Caco-2 (cell line): ENCODE measurements at regions not wholly inside any gene's neighbourhood (a gene's known extent, or its start where the extent isn't known, plus 50 kb on each side); places are given as distances from the start of the nearest gene placed in this dataset.
A peak's percentile ranks its signal among the peaks of the same experiment; 100 is the strongest.
"Not testable (repeated sequence)": the region's sequence is repeated elsewhere in the genome, so short reads cannot be mapped to it uniquely, and the experiment has no call there.

Experiments
- BruUV-seq: library from RNA; stranded (reverse); fragments of 400-500 nt; replicated peaks from 2 replicates; lab custom pipeline; 2021; lab: Mats Ljungman, UMichigan
- CTCF ChIA-PET: fragments of 300-600 bp; sonication (Branson Sonifier 250); formaldehyde crosslinking; loops from one replicate; lab custom pipeline; 2022; ENCODE audit warnings: antibody characterized with exemption; lab: Charles Lee
- POLR2A ChIA-PET: fragments of 300-600 bp; sonication (Branson Sonifier 250); formaldehyde crosslinking; loops from one replicate; lab custom pipeline; 2022; ENCODE audit warnings: antibody characterized with exemption; lab: Charles Lee
- DNase-seq, 2 experiments: peaks; one replicate each; pipeline versions ENCODE4 v3.0.0 to v3.0.0-alpha.2; 2020 to 2022
- H3K27me3 ChIP-seq: replicated peaks from 2 replicates; pipeline ENCODE4 v1.6.0; 2011; ENCODE audit warnings: low read length; ENCODE audit not compliant: control insufficient read depth, insufficient read depth
- H3K36me3 ChIP-seq: 2 replicates; pipeline ENCODE4 v1.5.1; 2011; ENCODE audit warnings: low read length; ENCODE audit not compliant: control insufficient read depth, insufficient read depth
- H3K4me1 ChIP-seq: fragments of 250-450 bp; sonication (Bioruptor Pico); 2 replicates; pipeline ENCODE4 v1.5.1; 2020; ENCODE audit warnings: mild to moderate bottlenecking
- H3K4me3 ChIP-seq: 2 replicates; pipeline ENCODE4 v1.5.1; 2011; ENCODE audit warnings: low read depth, mild to moderate bottlenecking, control low read depth, low read length
- H3K9me3 ChIP-seq: fragments of 250-450 bp; sonication (Bioruptor Pico); 2 replicates; pipeline ENCODE4 v1.5.1; 2020; ENCODE audit warnings: mild to moderate bottlenecking, moderate library complexity
- H3K27ac Mint-ChIP-seq: one replicate; pipeline ENCODE4 v1.8.0; 2022; ENCODE audit warnings: mixed read lengths; ENCODE audit not compliant: unreplicated experiment
- H3K27me3 Mint-ChIP-seq: one replicate; pipeline ENCODE4 v1.8.0; 2022; ENCODE audit warnings: mixed read lengths; ENCODE audit not compliant: insufficient read depth, unreplicated experiment
- H3K36me3 Mint-ChIP-seq: one replicate; pipeline ENCODE4 v1.8.0; 2022; ENCODE audit warnings: mild to moderate bottlenecking, mixed read lengths; ENCODE audit not compliant: insufficient read depth, unreplicated experiment
- H3K4me1 Mint-ChIP-seq: one replicate; pipeline ENCODE4 v1.8.0; 2022; ENCODE audit warnings: low read depth, mixed read lengths; ENCODE audit not compliant: unreplicated experiment
- H3K4me3 Mint-ChIP-seq: one replicate; pipeline ENCODE4 v1.8.0; 2022; ENCODE audit warnings: mild to moderate bottlenecking, moderate library complexity, mixed read lengths; ENCODE audit not compliant: unreplicated experiment
- H3K9me3 Mint-ChIP-seq: one replicate; pipeline ENCODE4 v1.8.0; 2022; ENCODE audit warnings: mixed read lengths; ENCODE audit not compliant: unreplicated experiment
- intact Hi-C: fragments of 100-400 bp; cut with micrococcal nuclease; formaldehyde crosslinking; loops from one replicate; pipeline ENCODE4 v1.10.0; 2022; ENCODE audit not compliant: unreplicated experiment

GRCh38 chr15:22358932-22359331 is 99.8 kb upstream of the GOLGA6L22 start:
- H3K27me3 Mint-ChIP-seq, H3K4me1 ChIP-seq, POLR2A ChIA-PET, H3K27me3 ChIP-seq, H3K9me3 Mint-ChIP-seq, H3K36me3 Mint-ChIP-seq, H3K4me1 Mint-ChIP-seq, H3K9me3 ChIP-seq, H3K36me3 ChIP-seq, intact Hi-C loops, H3K4me3 Mint-ChIP-seq, CTCF ChIA-PET, H3K27ac Mint-ChIP-seq, BruUV-seq, H3K4me3 ChIP-seq, DNase-seq: not testable (repeated sequence)

- H3K27me3 ChIP-seq, H3K4me1 ChIP-seq, H3K36me3 Mint-ChIP-seq, H3K4me3 ChIP-seq, POLR2A ChIA-PET, CTCF ChIA-PET, H3K4me1 Mint-ChIP-seq, BruUV-seq, H3K27ac Mint-ChIP-seq, H3K36me3 ChIP-seq, H3K4me3 Mint-ChIP-seq, H3K27me3 Mint-ChIP-seq, H3K9me3 Mint-ChIP-seq, intact Hi-C loops, H3K9me3 ChIP-seq: not testable (repeated sequence)
- peak in 1 of 2 experiments; percentile 26 for DNase-seq
Measured at GRCh38 chr15:22359587-22359986, 99.1 kb upstream of the GOLGA6L22 start.

- H3K36me3 Mint-ChIP-seq, H3K36me3 ChIP-seq, H3K27me3 Mint-ChIP-seq, H3K4me1 ChIP-seq, H3K4me3 Mint-ChIP-seq, H3K9me3 ChIP-seq, POLR2A ChIA-PET, CTCF ChIA-PET, BruUV-seq, H3K27me3 ChIP-seq, H3K4me1 Mint-ChIP-seq, H3K27ac Mint-ChIP-seq, intact Hi-C loops, H3K4me3 ChIP-seq, H3K9me3 Mint-ChIP-seq: not testable (repeated sequence)
- DNase-seq: peak in 1 of 2 experiments; percentile 22
Measured at GRCh38 chr15:22360696-22361095, 98.0 kb upstream of the GOLGA6L22 start.

GRCh38 chr15:22362502-22362901 is 96.2 kb upstream of the GOLGA6L22 start:
- H3K36me3 ChIP-seq, H3K4me1 ChIP-seq, H3K9me3 Mint-ChIP-seq, H3K9me3 ChIP-seq, H3K4me3 Mint-ChIP-seq, H3K36me3 Mint-ChIP-seq, H3K27me3 Mint-ChIP-seq, H3K27ac Mint-ChIP-seq, CTCF ChIA-PET, H3K4me3 ChIP-seq, intact Hi-C loops, POLR2A ChIA-PET, H3K27me3 ChIP-seq, H3K4me1 Mint-ChIP-seq, DNase-seq, BruUV-seq: not testable (repeated sequence)

- H3K4me1 Mint-ChIP-seq, CTCF ChIA-PET, H3K27me3 ChIP-seq, H3K9me3 ChIP-seq, H3K27me3 Mint-ChIP-seq, intact Hi-C loops, POLR2A ChIA-PET, H3K4me1 ChIP-seq, H3K36me3 Mint-ChIP-seq, H3K4me3 ChIP-seq, H3K4me3 Mint-ChIP-seq, H3K27ac Mint-ChIP-seq, H3K9me3 Mint-ChIP-seq, H3K36me3 ChIP-seq, BruUV-seq: not testable (repeated sequence)
- DNase-seq: peak in 1 of 2 experiments; percentile 19
Measured at GRCh38 chr15:22371246-22371834, 87.4 kb upstream of the GOLGA6L22 start.

GRCh38 chr15:22374531-22374930 is 84.2 kb upstream of the GOLGA6L22 start:
- DNase-seq, H3K4me3 Mint-ChIP-seq, intact Hi-C loops, CTCF ChIA-PET, POLR2A ChIA-PET, H3K27ac Mint-ChIP-seq, H3K4me1 ChIP-seq, H3K27me3 Mint-ChIP-seq, H3K9me3 Mint-ChIP-seq, H3K36me3 ChIP-seq, H3K4me3 ChIP-seq, BruUV-seq, H3K9me3 ChIP-seq, H3K36me3 Mint-ChIP-seq, H3K4me1 Mint-ChIP-seq, H3K27me3 ChIP-seq: not testable (repeated sequence)

- intact Hi-C loops, H3K4me1 Mint-ChIP-seq, H3K9me3 Mint-ChIP-seq, H3K36me3 ChIP-seq, H3K4me1 ChIP-seq, H3K4me3 ChIP-seq, H3K27me3 ChIP-seq, H3K9me3 ChIP-seq, H3K36me3 Mint-ChIP-seq, POLR2A ChIA-PET, CTCF ChIA-PET, H3K27me3 Mint-ChIP-seq, H3K4me3 Mint-ChIP-seq, BruUV-seq, H3K27ac Mint-ChIP-seq: not testable (repeated sequence)
- peak in 1 of 2 experiments; percentile 17 for DNase-seq
Measured at GRCh38 chr15:22375829-22376228, 82.9 kb upstream of the GOLGA6L22 start.
